ENCODE measurements at regions not wholly inside any gene's neighbourhood (a gene's known extent, or its start where the extent isn't known, plus 50 kb on each side); places are given as distances from the start of the nearest gene placed in this dataset.
"Not testable (repeated sequence)": the region's sequence is repeated elsewhere in the genome, so short reads cannot be mapped to it uniquely, and the experiment has no call there.

- DNase-seq: no peak
Observed at GRCh38 chr4:138113819-138114400, 128.2 kb downstream of the SLC7A11 start.

GRCh38 chr4:138112890-138113289 is 129.3 kb downstream of the SLC7A11 start:
- not testable (repeated sequence) for DNase-seq

GRCh38 chr4:138112389-138112788 is 129.8 kb downstream of the SLC7A11 start:
- no peak for DNase-seq

GRCh38 chr4:138111462-138112000 is 130.6 kb downstream of the SLC7A11 start:
- no peak for DNase-seq

GRCh38 chr4:138110815-138111214 is 131.3 kb downstream of the SLC7A11 start:
- no peak for DNase-seq

- no peak for DNase-seq
Observed at GRCh38 chr4:138107023-138107422, 135.1 kb downstream of the SLC7A11 start.

GRCh38 chr4:138105331-138105730 is 136.8 kb downstream of the SLC7A11 start:
- no peak for DNase-seq

- no peak for DNase-seq
Observed at GRCh38 chr4:138104284-138104680, 137.9 kb downstream of the SLC7A11 start.

GRCh38 chr4:138103597-138104283 is 138.4 kb downstream of the SLC7A11 start:
- no peak for DNase-seq

- no peak for DNase-seq
Observed at GRCh38 chr4:138099385-138099784, 142.8 kb downstream of the SLC7A11 start.

GRCh38 chr4:138097912-138098600 is 144.1 kb downstream of the SLC7A11 start:
- no peak for DNase-seq

- DNase-seq: no peak
Observed at GRCh38 chr4:138096384-138097062, 145.6 kb downstream of the SLC7A11 start.

GRCh38 chr4:138095378-138095777 is 146.8 kb downstream of the SLC7A11 start:
- DNase-seq: no peak

GRCh38 chr4:138092060-138092459 is 150.1 kb downstream of the SLC7A11 start:
- no peak for DNase-seq

GRCh38 chr4:138090918-138091676 is 151.1 kb downstream of the SLC7A11 start:
- DNase-seq: no peak

GRCh38 chr4:138090150-138090917 is 151.8 kb downstream of the SLC7A11 start:
- DNase-seq: peak; percentile 53

- DNase-seq: no peak
Observed at GRCh38 chr4:138088449-138089208, 153.5 kb downstream of the SLC7A11 start.

GRCh38 chr4:138087066-138087719 is 155.0 kb downstream of the SLC7A11 start:
- DNase-seq: no peak

- DNase-seq: no peak
Observed at GRCh38 chr4:138086611-138087041, 155.5 kb downstream of the SLC7A11 start.

- DNase-seq: no peak
Observed at GRCh38 chr4:138085736-138086305, 156.3 kb downstream of the SLC7A11 start.

Data from DMS 273 treated with DMSO at 0.1 percent for 48 hours (cell line).